NCI-H82 treated with DMSO at 0.1 percent for 48 hours (cell line): ENCODE measurements at regions not wholly inside any gene's neighbourhood (a gene's known extent, or its start where the extent isn't known, plus 50 kb on each side); places are given as distances from the start of the nearest gene placed in this dataset.
"Not testable (repeated sequence)": the region's sequence is repeated elsewhere in the genome, so short reads cannot be mapped to it uniquely, and the experiment has no call there.

Source experiments
- DNase-seq: peaks from one replicate; lab custom pipeline; 2025; ENCODE audit not compliant: unreplicated experiment; lab: John Stamatoyannopoulos, UW

DNA sequence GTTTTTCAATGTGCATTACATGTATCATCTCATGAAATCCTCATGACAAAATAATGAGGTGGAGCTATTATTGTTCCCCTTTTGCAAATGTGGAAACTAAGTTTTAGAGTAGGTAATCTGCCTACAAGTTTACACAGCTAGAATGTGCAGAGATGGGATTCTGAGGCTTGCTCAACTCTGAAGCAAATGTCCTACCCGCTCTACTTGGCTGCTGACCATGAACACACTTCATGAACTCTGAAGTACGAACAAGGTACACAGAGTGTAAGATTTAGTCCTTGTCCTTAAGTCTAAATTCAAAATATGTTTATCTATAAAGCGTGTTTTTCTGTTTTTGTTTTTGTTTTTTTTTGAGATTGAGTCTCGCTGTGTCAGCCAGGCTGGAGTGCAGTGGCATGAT, 63.6 kb upstream of the NOTCH2NLA start:
- not testable (repeated sequence) for DNase-seq

DNA sequence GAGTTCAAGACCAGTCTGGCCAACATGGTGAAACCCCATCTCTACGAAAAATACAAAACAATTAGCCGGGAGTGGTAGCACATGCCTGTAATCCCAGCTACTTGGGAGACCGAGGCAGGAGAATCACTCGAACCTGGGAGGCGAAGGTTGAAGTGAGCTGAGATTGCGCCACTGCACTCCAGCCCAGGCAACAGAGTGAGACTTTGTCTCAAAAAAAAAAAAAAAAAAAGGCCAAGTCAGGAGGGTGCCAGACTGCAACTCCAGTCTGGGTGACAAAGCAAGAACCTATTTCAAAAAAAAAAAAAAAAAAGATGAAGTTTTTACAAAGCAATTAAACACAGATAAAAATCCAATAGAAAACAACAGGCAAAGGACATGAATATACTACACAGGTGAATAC, 59.1 kb upstream of the NOTCH2NLA start:
- DNase-seq: not testable (repeated sequence)

DNA sequence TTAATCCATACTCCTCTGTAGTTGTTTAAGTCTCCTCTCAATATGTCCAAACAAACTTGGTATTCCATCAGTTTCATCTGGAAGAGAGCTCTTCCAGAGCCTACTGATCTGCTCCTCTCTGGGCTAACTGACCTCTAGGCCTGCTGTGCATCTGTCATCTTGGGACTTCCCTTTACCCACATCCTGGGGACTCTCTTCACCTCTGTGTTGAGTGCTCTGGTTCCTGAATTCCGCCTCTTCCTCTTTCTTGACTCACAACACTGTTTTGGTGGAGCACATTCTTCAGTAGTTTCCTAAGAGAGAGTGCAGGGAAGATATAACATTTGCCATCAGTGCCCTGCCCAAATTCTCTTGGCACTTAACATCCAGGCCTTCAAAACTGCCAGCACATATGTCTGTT, 55.9 kb upstream of the NOTCH2NLA start:
- not testable (repeated sequence) for DNase-seq

DNA sequence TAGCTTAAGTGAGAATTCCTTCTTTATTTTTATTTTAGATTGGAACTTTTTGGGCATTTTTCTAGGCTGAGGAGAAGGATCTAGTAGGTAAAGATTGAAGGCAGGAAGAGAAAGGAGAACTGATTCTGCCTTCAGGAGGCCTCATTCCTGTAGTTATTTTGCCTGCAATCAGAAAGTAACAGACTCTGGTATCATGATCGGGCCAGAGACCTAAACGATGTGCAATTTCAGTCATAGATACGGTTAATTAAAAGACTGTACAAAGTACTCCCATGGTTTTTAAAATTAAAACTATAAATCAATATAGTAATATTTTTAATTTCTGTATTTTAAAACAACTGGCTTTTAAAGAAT, 54.7 kb upstream of the NOTCH2NLA start:
- DNase-seq: not testable (repeated sequence)

DNA sequence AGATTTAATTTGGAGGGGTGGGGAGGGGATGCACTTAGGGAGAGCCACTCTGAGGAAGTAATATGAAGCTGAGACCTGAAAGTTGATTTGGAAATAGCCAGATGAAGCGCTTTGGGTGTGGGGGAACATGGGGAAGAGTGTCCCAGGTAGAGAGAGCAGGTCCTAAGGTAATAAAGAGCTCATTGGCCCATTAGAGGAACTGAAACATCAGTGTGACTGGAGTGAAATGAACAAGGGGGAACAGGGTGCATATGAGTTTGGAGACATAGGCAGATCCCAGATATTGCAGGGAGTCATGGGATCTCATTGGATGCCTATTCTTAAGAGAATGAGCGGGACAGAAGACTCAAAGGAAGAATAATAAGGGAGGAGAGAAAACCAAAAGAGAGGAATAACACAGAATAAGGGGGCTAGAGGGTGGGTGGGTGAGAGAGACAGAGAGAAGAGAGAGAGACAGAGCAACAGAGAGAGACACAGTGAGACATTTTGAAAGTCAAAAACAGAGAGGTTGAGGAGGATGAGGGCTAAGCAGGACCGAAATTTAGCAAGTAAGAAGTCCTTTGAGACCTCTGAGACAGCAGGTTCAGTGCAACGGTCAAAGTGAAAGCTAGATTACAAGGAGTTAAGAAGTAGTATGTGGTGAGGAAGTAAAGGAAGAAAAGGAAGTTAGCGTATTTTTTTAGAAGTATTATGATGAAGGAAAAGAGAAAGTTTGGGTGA, 54.1 kb upstream of the NOTCH2NLA start:
- not testable (repeated sequence) for DNase-seq

DNA sequence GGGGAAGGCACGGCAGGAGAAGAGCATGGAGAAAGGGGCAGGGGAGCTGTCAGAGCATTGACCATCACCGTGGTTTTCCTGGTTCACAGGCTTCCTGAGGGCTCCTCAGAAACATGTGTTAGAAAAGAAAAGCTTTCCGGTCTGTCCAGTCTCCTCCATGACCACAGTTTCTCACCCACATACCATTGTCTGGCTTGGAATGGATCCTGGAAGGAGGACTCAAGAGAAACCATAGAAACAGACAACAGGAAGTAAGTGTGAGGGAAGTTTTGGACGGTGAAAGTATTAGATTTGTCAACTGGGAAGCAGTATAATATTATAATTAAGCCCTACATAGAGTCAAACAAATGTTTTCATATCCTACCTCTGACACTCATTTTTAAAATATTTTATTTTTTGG, 52.7 kb upstream of the NOTCH2NLA start:
- DNase-seq: not testable (repeated sequence)

DNA sequence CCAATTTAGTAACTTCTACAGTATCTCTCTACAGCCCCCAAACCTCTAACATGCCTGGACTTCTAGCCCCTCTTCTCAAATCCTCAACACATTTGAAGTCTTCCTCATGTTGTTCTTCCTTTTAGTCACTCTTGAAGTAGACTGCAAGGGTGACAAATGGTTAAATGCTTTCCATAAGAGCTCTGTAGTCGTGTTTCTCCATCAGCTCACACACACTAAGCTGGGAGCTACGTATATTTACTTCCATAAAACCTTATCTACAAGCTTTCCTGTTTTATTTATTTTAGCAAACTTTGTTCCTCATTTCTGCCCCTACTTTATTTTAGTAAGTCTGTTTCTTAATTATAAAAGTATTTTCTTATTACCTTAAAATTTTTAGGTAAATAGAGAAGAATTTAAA, 49.9 kb upstream of the NOTCH2NLA start:
- DNase-seq: not testable (repeated sequence)
